ENCODE measurements at regions not wholly inside any gene's neighbourhood (a gene's known extent, or its start where the extent isn't known, plus 50 kb on each side); places are given as distances from the start of the nearest gene placed in this dataset.

DNA sequence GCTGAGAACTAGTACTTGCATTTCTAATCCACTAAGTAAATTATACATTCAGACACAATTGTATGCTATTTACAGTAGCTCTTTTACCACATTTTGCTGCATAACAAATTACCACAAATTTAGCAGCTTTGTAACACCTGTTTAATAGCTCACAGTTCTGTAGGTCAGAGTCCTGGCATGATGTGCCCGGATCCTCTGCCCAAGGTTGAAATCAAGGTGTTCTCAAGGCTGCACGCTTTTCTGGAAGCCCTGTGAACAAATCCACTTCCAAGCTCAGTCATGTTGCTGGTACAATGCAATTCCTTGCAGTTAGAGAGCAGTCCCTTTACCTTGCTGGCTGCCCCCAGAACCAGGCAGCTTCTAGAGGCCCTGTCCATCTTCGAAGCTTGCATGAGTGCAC lies 716.0 kb downstream of the HACE1 start:
- TF ChIP-seq, protein P1, sequence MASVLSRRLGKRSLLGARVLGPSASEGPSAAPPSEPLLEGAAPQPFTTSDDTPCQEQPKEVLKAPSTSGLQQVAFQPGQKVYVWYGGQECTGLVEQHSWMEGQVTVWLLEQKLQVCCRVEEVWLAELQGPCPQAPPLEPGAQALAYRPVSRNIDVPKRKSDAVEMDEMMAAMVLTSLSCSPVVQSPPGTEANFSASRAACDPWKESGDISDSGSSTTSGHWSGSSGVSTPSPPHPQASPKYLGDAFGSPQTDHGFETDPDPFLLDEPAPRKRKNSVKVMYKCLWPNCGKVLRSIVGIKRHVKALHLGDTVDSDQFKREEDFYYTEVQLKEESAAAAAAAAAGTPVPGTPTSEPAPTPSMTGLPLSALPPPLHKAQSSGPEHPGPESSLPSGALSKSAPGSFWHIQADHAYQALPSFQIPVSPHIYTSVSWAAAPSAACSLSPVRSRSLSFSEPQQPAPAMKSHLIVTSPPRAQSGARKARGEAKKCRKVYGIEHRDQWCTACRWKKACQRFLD (CRISPR knock-in tag; IDR thresholded peaks at IDR 0.05): no peak
- no peak for TF ChIP-seq ZNF354B (CRISPR knock-in tag; IDR thresholded peaks at IDR 0.05)
